ENCODE measurements at regions not wholly inside any gene's neighbourhood (a gene's known extent, or its start where the extent isn't known, plus 50 kb on each side); places are given as distances from the start of the nearest gene placed in this dataset.

GRCh38 chr5:2044041-2044440 lies 161.3 kb upstream of the IRX4 start:
- TF ChIP-seq EZH2 (optimal IDR thresholded peaks at IDR 0.05; ENCODE audit: low read depth, low read length), result no peak
- TF ChIP-seq, protein P1, sequence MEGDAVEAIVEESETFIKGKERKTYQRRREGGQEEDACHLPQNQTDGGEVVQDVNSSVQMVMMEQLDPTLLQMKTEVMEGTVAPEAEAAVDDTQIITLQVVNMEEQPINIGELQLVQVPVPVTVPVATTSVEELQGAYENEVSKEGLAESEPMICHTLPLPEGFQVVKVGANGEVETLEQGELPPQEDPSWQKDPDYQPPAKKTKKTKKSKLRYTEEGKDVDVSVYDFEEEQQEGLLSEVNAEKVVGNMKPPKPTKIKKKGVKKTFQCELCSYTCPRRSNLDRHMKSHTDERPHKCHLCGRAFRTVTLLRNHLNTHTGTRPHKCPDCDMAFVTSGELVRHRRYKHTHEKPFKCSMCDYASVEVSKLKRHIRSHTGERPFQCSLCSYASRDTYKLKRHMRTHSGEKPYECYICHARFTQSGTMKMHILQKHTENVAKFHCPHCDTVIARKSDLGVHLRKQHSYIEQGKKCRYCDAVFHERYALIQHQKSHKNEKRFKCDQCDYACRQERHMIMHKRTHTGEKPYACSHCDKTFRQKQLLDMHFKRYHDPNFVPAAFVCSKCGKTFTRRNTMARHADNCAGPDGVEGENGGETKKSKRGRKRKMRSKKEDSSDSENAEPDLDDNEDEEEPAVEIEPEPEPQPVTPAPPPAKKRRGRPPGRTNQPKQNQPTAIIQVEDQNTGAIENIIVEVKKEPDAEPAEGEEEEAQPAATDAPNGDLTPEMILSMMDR (IDR thresholded peaks at IDR 0.05; ENCODE audit: low read length), result no peak
